Daoy (cell line): ENCODE measurements at regions not wholly inside any gene's neighbourhood (a gene's known extent, or its start where the extent isn't known, plus 50 kb on each side); places are given as distances from the start of the nearest gene placed in this dataset.

Source experiments
- DNase-seq: peaks from one replicate; pipeline ENCODE4 v3.0.0-alpha.2; 2015; ENCODE audit warnings: low read depth

- no peak for DNase-seq
Observed at GRCh38 chr5:126357585-126358342, 65.4 kb upstream of the GRAMD2B start.

- peak; percentile 55 for DNase-seq
Observed at GRCh38 chr5:126358525-126358924, 64.7 kb upstream of the GRAMD2B start.

GRCh38 chr5:126359884-126360283 lies 63.3 kb upstream of the GRAMD2B start:
- DNase-seq, result no peak

GRCh38 chr5:126360467-126360866 lies 62.7 kb upstream of the GRAMD2B start:
- no peak for DNase-seq

GRCh38 chr5:126363658-126364057 lies 59.6 kb upstream of the GRAMD2B start:
- no peak for DNase-seq

GRCh38 chr5:126364206-126364902 lies 58.9 kb upstream of the GRAMD2B start:
- DNase-seq, result no peak

GRCh38 chr5:126365446-126366198 lies 57.6 kb upstream of the GRAMD2B start:
- DNase-seq, result no peak

- no peak for DNase-seq
Observed at GRCh38 chr5:126366199-126366560, 57.0 kb upstream of the GRAMD2B start.

GRCh38 chr5:126368239-126368812 lies 54.9 kb upstream of the GRAMD2B start:
- no peak for DNase-seq

- no peak for DNase-seq
Observed at GRCh38 chr5:126369083-126369482, 54.1 kb upstream of the GRAMD2B start.

GRCh38 chr5:126369995-126370731 lies 53.0 kb upstream of the GRAMD2B start:
- no peak for DNase-seq

GRCh38 chr5:126370796-126371718 lies 52.2 kb upstream of the GRAMD2B start:
- peak; percentile 35 for DNase-seq

- DNase-seq, result peak; percentile 48
Observed at GRCh38 chr5:126373375-126374108, 49.7 kb upstream of the GRAMD2B start.
